ENCODE measurements at regions not wholly inside any gene's neighbourhood (a gene's known extent, or its start where the extent isn't known, plus 50 kb on each side); places are given as distances from the start of the nearest gene placed in this dataset.

GRCh38 chr9:108803428-108804065 is 52.2 kb downstream of the ACTL7B start:
- no peak overlapping the region for H3K23ac ChIP-seq (ENCODE audit: low read length)
- no peaks in the 10 kb centered on the region for H3K36me3 ChIP-seq (ENCODE audit: control insufficient read depth in 1 of 2, insufficient read depth in 2 of 2, low read length in 2 of 2)
- no peak overlapping the region for H4K91ac ChIP-seq (ENCODE audit: low read depth, low read length)
- H2AFZ ChIP-seq (ENCODE audit: insufficient read depth, low read length, poor library complexity): no peak overlapping the region
- no peak overlapping the region for H3K14ac ChIP-seq (ENCODE audit: low read length)
- no peak overlapping the region for H2BK12ac ChIP-seq (ENCODE audit: low read length)
- H3K4ac ChIP-seq (ENCODE audit: low read depth, low read length): no peak overlapping the region
- H3K4me2 ChIP-seq (ENCODE audit: low read length): no peak overlapping the region
- no peak for DNase-seq
- no peaks in the 10 kb centered on the region for H3K79me1 ChIP-seq (ENCODE audit: low read length)
- no CpG with 5 or more reads among the region's 3 CpGs for WGBS (ENCODE audit: extremely low coverage, insufficient coverage, insufficient read length)
- H4K8ac ChIP-seq (ENCODE audit: low read depth, low read length): no peak overlapping the region
- H3K4me1 ChIP-seq (ENCODE audit: control insufficient read depth in 1 of 2, insufficient read depth in 2 of 2, low read length in 2 of 2): no peaks in the 10 kb centered on the region
- H2BK120ac ChIP-seq (ENCODE audit: insufficient read depth, low read length, poor library complexity): no peak overlapping the region
- H3K27ac ChIP-seq (ENCODE audit: low read depth, low read length): no peak overlapping the region
- no peaks in the 10 kb centered on the region for H3K9me3 ChIP-seq (ENCODE audit: insufficient read depth, low read depth, low read length)
- no peak overlapping the region for H2BK5ac ChIP-seq (ENCODE audit: low read depth, low read length, poor library complexity)
- no peaks in the 10 kb centered on the region for H3K27me3 ChIP-seq (ENCODE audit: insufficient read depth, low read length)
- H2AK5ac ChIP-seq (ENCODE audit: low read length): no peak overlapping the region
- no peak overlapping the region for H4K12ac ChIP-seq (ENCODE audit: low read depth, low read length)
- H3K79me2 ChIP-seq (ENCODE audit: control insufficient read depth, insufficient read depth, low read length, poor library complexity): no peaks in the 10 kb centered on the region
- no peak overlapping the region for H3K18ac ChIP-seq (ENCODE audit: low read length)
- H3K4me3 ChIP-seq (ENCODE audit: low read depth, low read length): no peak overlapping the region
- no peak overlapping the region for H3K9ac ChIP-seq (ENCODE audit: low read length)

DNA sequence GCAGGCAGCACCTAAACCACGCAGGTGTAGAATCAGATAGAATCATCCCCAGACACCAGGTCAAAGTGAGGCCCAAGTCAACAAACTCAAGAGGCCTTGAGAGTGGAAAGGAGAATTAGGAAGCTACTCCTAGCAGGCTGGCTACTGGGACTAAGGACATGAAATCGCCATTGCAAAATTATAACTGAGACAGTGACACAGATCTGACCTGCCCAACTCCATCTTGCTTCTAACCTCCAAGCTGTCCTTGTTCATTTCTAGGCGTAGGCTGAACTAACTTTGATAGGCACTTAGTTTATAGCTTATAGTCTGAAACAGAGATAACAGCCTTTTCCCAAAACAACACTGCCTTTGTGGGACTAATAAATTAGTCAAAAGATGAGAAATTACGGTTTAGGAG is 52.8 kb downstream of the ACTL7B start:
- Histone ChIP-seq H2BK12ac (ENCODE audit: low read length) (no peak overlapping the region), H3K9me3 (ENCODE audit: insufficient read depth, low read depth, low read length) (no peaks in the 10 kb centered on the region), H3K79me1 (ENCODE audit: low read length) (no peaks in the 10 kb centered on the region), H2AFZ (ENCODE audit: insufficient read depth, low read length, poor library complexity) (no peak overlapping the region), H2AK5ac (ENCODE audit: low read length) (no peak overlapping the region), H4K91ac (ENCODE audit: low read depth, low read length) (no peak overlapping the region), H3K18ac (ENCODE audit: low read length) (no peak overlapping the region), H3K27ac (ENCODE audit: low read depth, low read length) (no peak overlapping the region), H3K14ac (ENCODE audit: low read length) (no peak overlapping the region), H3K9ac (ENCODE audit: low read length) (no peak overlapping the region), H3K27me3 (ENCODE audit: insufficient read depth, low read length) (no peaks in the 10 kb centered on the region), H3K4me1 (ENCODE audit: control insufficient read depth in 1 of 2, insufficient read depth in 2 of 2, low read length in 2 of 2) (no peaks in the 10 kb centered on the region), H2BK5ac (ENCODE audit: low read depth, low read length, poor library complexity) (no peak overlapping the region), H3K79me2 (ENCODE audit: control insufficient read depth, insufficient read depth, low read length, poor library complexity) (no peaks in the 10 kb centered on the region), H3K4ac (ENCODE audit: low read depth, low read length) (no peak overlapping the region), H4K12ac (ENCODE audit: low read depth, low read length) (no peak overlapping the region), H2BK120ac (ENCODE audit: insufficient read depth, low read length, poor library complexity) (no peak overlapping the region), H4K8ac (ENCODE audit: low read depth, low read length) (no peak overlapping the region), H3K36me3 (ENCODE audit: control insufficient read depth in 1 of 2, insufficient read depth in 2 of 2, low read length in 2 of 2) (no peaks in the 10 kb centered on the region), H3K23ac (ENCODE audit: low read length) (no peak overlapping the region), H3K4me3 (ENCODE audit: low read depth, low read length) (no peak overlapping the region), H3K4me2 (ENCODE audit: low read length) (no peak overlapping the region)
- DNase-seq: no peak
- WGBS (ENCODE audit: extremely low coverage, insufficient coverage, insufficient read length): no CpG with 5 or more reads among the region's 4 CpGs

DNA sequence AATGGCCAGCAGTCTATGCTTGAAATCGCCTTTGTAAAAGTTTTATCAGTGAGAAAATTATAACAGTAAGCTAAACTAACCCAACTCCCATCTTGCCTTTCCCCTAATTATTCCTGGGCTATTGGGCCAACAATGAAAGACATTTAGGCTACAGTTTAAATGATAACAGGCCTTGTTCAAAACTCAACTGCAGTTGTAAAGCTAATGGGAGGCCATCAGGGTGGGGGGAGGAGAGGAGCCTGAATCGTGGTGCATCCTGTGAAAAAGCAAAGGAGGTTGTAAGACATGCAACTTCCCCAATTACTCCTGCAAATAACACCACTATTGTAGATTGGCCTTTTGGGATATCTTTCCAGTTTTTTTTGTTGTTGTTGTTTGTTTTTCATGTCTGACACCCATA is 53.8 kb downstream of the ACTL7B start:
- H2AK5ac ChIP-seq (ENCODE audit: low read length): no peak overlapping the region
- no peaks in the 10 kb centered on the region for H3K9me3 ChIP-seq (ENCODE audit: insufficient read depth, low read depth, low read length)
- H3K79me2 ChIP-seq (ENCODE audit: control insufficient read depth, insufficient read depth, low read length, poor library complexity): no peaks in the 10 kb centered on the region
- H3K27me3 ChIP-seq (ENCODE audit: insufficient read depth, low read length): no peaks in the 10 kb centered on the region
- no peak overlapping the region for H2BK120ac ChIP-seq (ENCODE audit: insufficient read depth, low read length, poor library complexity)
- no peak overlapping the region for H2BK5ac ChIP-seq (ENCODE audit: low read depth, low read length, poor library complexity)
- H4K8ac ChIP-seq (ENCODE audit: low read depth, low read length): no peak overlapping the region
- H3K4me2 ChIP-seq (ENCODE audit: low read length): no peak overlapping the region
- H2AFZ ChIP-seq (ENCODE audit: insufficient read depth, low read length, poor library complexity): no peak overlapping the region
- H4K12ac ChIP-seq (ENCODE audit: low read depth, low read length): no peak overlapping the region
- H3K27ac ChIP-seq (ENCODE audit: low read depth, low read length): no peak overlapping the region
- no peak overlapping the region for H4K91ac ChIP-seq (ENCODE audit: low read depth, low read length)
- H3K23ac ChIP-seq (ENCODE audit: low read length): no peak overlapping the region
- H3K4ac ChIP-seq (ENCODE audit: low read depth, low read length): no peak overlapping the region
- no CpG with 5 or more reads among the region's 2 CpGs for WGBS (ENCODE audit: extremely low coverage, insufficient coverage, insufficient read length)
- H3K14ac ChIP-seq (ENCODE audit: low read length): no peak overlapping the region
- no peaks in the 10 kb centered on the region for H3K79me1 ChIP-seq (ENCODE audit: low read length)
- DNase-seq: no peak
- H3K4me1 ChIP-seq (ENCODE audit: control insufficient read depth in 1 of 2, insufficient read depth in 2 of 2, low read length in 2 of 2): no peaks in the 10 kb centered on the region
- no peak overlapping the region for H2BK12ac ChIP-seq (ENCODE audit: low read length)
- no peak overlapping the region for H3K4me3 ChIP-seq (ENCODE audit: low read depth, low read length)
- H3K36me3 ChIP-seq (ENCODE audit: control insufficient read depth in 1 of 2, insufficient read depth in 2 of 2, low read length in 2 of 2): no peaks in the 10 kb centered on the region
- no peak overlapping the region for H3K9ac ChIP-seq (ENCODE audit: low read length)
- no peak overlapping the region for H3K18ac ChIP-seq (ENCODE audit: low read length)

DNA sequence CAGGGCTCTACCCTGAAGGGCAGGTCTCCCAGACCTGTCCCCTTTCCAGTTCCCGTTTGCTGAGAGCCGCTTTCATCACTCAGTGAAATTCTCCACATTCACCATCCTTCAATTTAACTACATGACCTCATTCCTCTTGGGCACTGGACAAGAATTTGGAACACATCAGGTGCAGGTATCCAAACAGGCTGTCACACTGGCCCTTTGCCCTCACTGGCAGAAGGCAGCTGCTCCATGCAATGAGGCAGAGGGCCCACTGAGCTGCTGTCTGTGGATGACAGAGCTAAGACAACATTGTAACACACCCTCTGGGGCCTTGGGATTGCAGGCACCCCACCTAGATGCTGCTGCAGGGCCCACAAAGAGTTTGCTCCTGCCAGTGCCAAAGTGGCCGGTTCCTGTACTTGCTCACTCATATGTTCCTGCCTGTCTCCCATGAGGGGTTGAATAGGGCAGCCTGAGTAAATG is 55.1 kb downstream of the ACTL7B start:
- no peak for DNase-seq
- H3K4ac ChIP-seq (ENCODE audit: low read depth, low read length): no peak overlapping the region
- H3K79me1 ChIP-seq (ENCODE audit: low read length): no peaks in the 10 kb centered on the region
- H3K27me3 ChIP-seq (ENCODE audit: insufficient read depth, low read length): no peaks in the 10 kb centered on the region
- no peak overlapping the region for H3K18ac ChIP-seq (ENCODE audit: low read length)
- no peaks in the 10 kb centered on the region for H3K4me1 ChIP-seq (ENCODE audit: control insufficient read depth in 1 of 2, insufficient read depth in 2 of 2, low read length in 2 of 2)
- no peak overlapping the region for H2AFZ ChIP-seq (ENCODE audit: insufficient read depth, low read length, poor library complexity)
- H2BK12ac ChIP-seq (ENCODE audit: low read length): no peak overlapping the region
- no peak overlapping the region for H2AK5ac ChIP-seq (ENCODE audit: low read length)
- H3K9ac ChIP-seq (ENCODE audit: low read length): no peak overlapping the region
- no peak overlapping the region for H4K8ac ChIP-seq (ENCODE audit: low read depth, low read length)
- no peak overlapping the region for H3K27ac ChIP-seq (ENCODE audit: low read depth, low read length)
- no peak overlapping the region for H2BK120ac ChIP-seq (ENCODE audit: insufficient read depth, low read length, poor library complexity)
- H3K4me2 ChIP-seq (ENCODE audit: low read length): no peak overlapping the region
- H3K23ac ChIP-seq (ENCODE audit: low read length): no peak overlapping the region
- no peak overlapping the region for H4K12ac ChIP-seq (ENCODE audit: low read depth, low read length)
- H3K4me3 ChIP-seq (ENCODE audit: low read depth, low read length): no peak overlapping the region
- H2BK5ac ChIP-seq (ENCODE audit: low read depth, low read length, poor library complexity): no peak overlapping the region
- H3K36me3 ChIP-seq (ENCODE audit: control insufficient read depth in 1 of 2, insufficient read depth in 2 of 2, low read length in 2 of 2): no peaks in the 10 kb centered on the region
- no CpG with 5 or more reads among the region's 3 CpGs for WGBS (ENCODE audit: extremely low coverage, insufficient coverage, insufficient read length)
- H3K14ac ChIP-seq (ENCODE audit: low read length): no peak overlapping the region
- no peaks in the 10 kb centered on the region for H3K9me3 ChIP-seq (ENCODE audit: insufficient read depth, low read depth, low read length)
- H3K79me2 ChIP-seq (ENCODE audit: control insufficient read depth, insufficient read depth, low read length, poor library complexity): no peaks in the 10 kb centered on the region
- H4K91ac ChIP-seq (ENCODE audit: low read depth, low read length): no peak overlapping the region
